ENCODE measurements at regions not wholly inside any gene's neighbourhood (a gene's known extent, or its start where the extent isn't known, plus 50 kb on each side); places are given as distances from the start of the nearest gene placed in this dataset.

GRCh38 chr5:119996128-119996527 is 366.8 kb downstream of the FAM170A start:
- H3K27ac ChIP-seq: no peak overlapping the region

DNA sequence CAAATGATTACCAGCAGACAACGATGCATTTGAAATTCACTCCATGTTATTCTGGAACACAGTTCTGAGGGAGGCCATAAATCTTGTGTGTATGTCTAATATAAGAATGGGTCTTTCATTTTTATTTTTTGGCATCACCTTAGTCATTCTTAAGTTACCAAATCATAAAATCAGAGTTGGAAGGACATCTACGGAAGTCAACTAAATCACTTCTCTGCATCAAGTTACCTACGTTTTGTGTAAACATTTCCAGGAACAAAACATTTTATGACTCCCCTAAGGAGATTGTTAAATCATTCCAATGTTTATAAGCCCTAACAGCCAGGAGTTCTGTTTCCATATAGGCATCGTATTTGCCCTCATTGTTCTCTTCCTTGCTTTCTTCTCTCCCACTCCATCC is 378.2 kb downstream of the FAM170A start:
- TF ChIP-seq ZFX (IDR thresholded peaks at IDR 0.05): no peak
- TF ChIP-seq, protein P1, sequence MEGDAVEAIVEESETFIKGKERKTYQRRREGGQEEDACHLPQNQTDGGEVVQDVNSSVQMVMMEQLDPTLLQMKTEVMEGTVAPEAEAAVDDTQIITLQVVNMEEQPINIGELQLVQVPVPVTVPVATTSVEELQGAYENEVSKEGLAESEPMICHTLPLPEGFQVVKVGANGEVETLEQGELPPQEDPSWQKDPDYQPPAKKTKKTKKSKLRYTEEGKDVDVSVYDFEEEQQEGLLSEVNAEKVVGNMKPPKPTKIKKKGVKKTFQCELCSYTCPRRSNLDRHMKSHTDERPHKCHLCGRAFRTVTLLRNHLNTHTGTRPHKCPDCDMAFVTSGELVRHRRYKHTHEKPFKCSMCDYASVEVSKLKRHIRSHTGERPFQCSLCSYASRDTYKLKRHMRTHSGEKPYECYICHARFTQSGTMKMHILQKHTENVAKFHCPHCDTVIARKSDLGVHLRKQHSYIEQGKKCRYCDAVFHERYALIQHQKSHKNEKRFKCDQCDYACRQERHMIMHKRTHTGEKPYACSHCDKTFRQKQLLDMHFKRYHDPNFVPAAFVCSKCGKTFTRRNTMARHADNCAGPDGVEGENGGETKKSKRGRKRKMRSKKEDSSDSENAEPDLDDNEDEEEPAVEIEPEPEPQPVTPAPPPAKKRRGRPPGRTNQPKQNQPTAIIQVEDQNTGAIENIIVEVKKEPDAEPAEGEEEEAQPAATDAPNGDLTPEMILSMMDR (conservative IDR thresholded peaks at IDR 0.05): no peak
- H3K27ac ChIP-seq: no peak overlapping the region

More at GRCh38 chr5:119996128-119996527, 366.8 kb downstream of the FAM170A start:
- no peak for TF ChIP-seq ZFX (IDR thresholded peaks at IDR 0.05)
- TF ChIP-seq, protein P1 (conservative IDR thresholded peaks at IDR 0.05): no peak

- no peak overlapping the region for H3K27ac ChIP-seq
- no peak for TF ChIP-seq ZFX (IDR thresholded peaks at IDR 0.05)
- TF ChIP-seq, protein P1 (conservative IDR thresholded peaks at IDR 0.05): no peak
Observed at GRCh38 chr5:120012431-120012830, 383.1 kb downstream of the FAM170A start.

DNA sequence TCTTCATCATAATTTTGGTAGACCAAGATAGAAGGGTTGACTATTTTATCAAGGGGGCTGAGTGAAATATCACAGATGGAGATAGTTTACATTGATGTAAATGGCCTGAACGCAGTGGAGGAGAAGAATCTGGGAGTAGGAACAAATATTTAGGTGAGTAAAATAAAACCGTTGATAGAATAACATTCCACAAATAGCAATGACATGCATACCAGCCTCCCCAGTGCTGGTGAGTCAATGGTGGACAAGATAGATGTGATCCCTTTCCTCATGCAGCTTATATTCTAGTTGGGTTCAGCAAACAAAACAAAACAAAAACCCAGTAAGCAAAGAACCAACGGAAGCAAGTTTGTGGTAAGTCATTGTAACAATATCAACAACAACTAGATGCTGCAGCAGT is 385.2 kb downstream of the FAM170A start:
- no peak overlapping the region for H3K27ac ChIP-seq
- TF ChIP-seq ZFX (IDR thresholded peaks at IDR 0.05): no peak
- TF ChIP-seq, protein P1 (conservative IDR thresholded peaks at IDR 0.05): no peak

- TF ChIP-seq, protein P1 (conservative IDR thresholded peaks at IDR 0.05): no peak
- TF ChIP-seq ZFX (IDR thresholded peaks at IDR 0.05): no peak
- no peak overlapping the region for H3K27ac ChIP-seq
Observed at GRCh38 chr5:120016717-120017382, 387.5 kb downstream of the FAM170A start.

DNA sequence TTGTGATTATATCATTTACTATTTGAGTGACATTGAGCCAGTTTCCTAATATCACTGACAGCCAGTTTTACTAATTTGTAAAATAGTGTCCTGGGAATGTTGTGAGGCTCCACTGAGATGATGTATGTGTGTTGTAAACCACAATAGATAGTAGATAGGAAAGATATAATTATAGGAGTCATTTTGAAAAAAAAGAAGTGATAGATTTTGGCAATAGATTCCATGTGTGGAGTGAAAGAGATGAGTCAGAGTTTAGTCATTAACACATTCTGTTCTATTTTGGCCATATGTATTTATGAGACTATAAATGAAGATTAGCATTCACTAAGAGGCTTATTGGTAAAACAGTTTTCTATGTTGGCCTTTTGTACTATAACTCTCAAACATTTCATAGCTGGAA is 388.2 kb downstream of the FAM170A start:
- no peak for TF ChIP-seq ZFX (IDR thresholded peaks at IDR 0.05)
- no peak overlapping the region for H3K27ac ChIP-seq

- TF ChIP-seq ZFX (IDR thresholded peaks at IDR 0.05): no peak
- TF ChIP-seq, protein P1 (conservative IDR thresholded peaks at IDR 0.05): no peak
- H3K27ac ChIP-seq: no peak overlapping the region
Observed at GRCh38 chr5:120035181-120035580, 405.8 kb downstream of the FAM170A start.

Data from C4-2B (cell line).